HG03066 (cell line): ENCODE measurements at regions not wholly inside any gene's neighbourhood (a gene's known extent, or its start where the extent isn't known, plus 50 kb on each side); places are given as distances from the start of the nearest gene placed in this dataset.
A peak's percentile ranks its signal among the peaks of the same experiment; 100 is the strongest.
"Not testable (repeated sequence)": the region's sequence is repeated elsewhere in the genome, so short reads cannot be mapped to it uniquely, and the experiment has no call there.

ENCODE experiments used
- ATAC-seq: cut with Tn5 transposase; IDR thresholded peaks from one replicate; pipeline ENCODE4 v1.9.1; 2021; ENCODE audit warnings: low read depth; ENCODE audit not compliant: unreplicated experiment

GRCh38 chr18:71031296-71032191, 742.7 kb downstream of the SOCS6 start:
- ATAC-seq, result not testable (repeated sequence)

GRCh38 chr18:71030085-71030484, 741.2 kb downstream of the SOCS6 start:
- not testable (repeated sequence) for ATAC-seq

- ATAC-seq, result no peak
These were observed 739.5 kb downstream of the SOCS6 start for GRCh38 chr18:71028285-71028762.

GRCh38 chr18:71027531-71027930, 738.7 kb downstream of the SOCS6 start:
- no peak for ATAC-seq

- ATAC-seq, result no peak
These were observed 736.8 kb downstream of the SOCS6 start for GRCh38 chr18:71025505-71026225.

GRCh38 chr18:71022389-71022788, 733.5 kb downstream of the SOCS6 start:
- ATAC-seq, result no peak

- ATAC-seq, result no peak
These were observed 732.2 kb downstream of the SOCS6 start for GRCh38 chr18:71021030-71021362.

GRCh38 chr18:71020342-71021029, 731.6 kb downstream of the SOCS6 start:
- ATAC-seq, result no peak

- ATAC-seq, result no peak
These were observed 730.0 kb downstream of the SOCS6 start for GRCh38 chr18:71018816-71019215.

- no peak for ATAC-seq
These were observed 723.9 kb downstream of the SOCS6 start for GRCh38 chr18:71012789-71013188.

GRCh38 chr18:71011389-71011788, 722.5 kb downstream of the SOCS6 start:
- peak; percentile 61 for ATAC-seq

- no peak for ATAC-seq
These were observed 719.4 kb downstream of the SOCS6 start for GRCh38 chr18:71008257-71008656.

GRCh38 chr18:71001597-71001996, 712.8 kb downstream of the SOCS6 start:
- ATAC-seq, result no peak

- no peak for ATAC-seq
These were observed 709.6 kb downstream of the SOCS6 start for GRCh38 chr18:70998490-70998889.

- ATAC-seq, result no peak
These were observed 705.3 kb downstream of the SOCS6 start for GRCh38 chr18:70994116-70994515.

GRCh38 chr18:70991577-70991976, 702.7 kb downstream of the SOCS6 start:
- ATAC-seq, result no peak

GRCh38 chr18:70985948-70986347, 697.1 kb downstream of the SOCS6 start:
- ATAC-seq, result no peak

- no peak for ATAC-seq
These were observed 693.4 kb downstream of the SOCS6 start for GRCh38 chr18:70982292-70982691.

- ATAC-seq, result no peak
These were observed 692.7 kb downstream of the SOCS6 start for GRCh38 chr18:70981400-70982140.

GRCh38 chr18:70973626-70974025, 684.8 kb downstream of the SOCS6 start:
- no peak for ATAC-seq
